ENCODE measurements at regions not wholly inside any gene's neighbourhood (a gene's known extent, or its start where the extent isn't known, plus 50 kb on each side); places are given as distances from the start of the nearest gene placed in this dataset.
"Not testable (repeated sequence)": the region's sequence is repeated elsewhere in the genome, so short reads cannot be mapped to it uniquely, and the experiment has no call there.

DNA sequence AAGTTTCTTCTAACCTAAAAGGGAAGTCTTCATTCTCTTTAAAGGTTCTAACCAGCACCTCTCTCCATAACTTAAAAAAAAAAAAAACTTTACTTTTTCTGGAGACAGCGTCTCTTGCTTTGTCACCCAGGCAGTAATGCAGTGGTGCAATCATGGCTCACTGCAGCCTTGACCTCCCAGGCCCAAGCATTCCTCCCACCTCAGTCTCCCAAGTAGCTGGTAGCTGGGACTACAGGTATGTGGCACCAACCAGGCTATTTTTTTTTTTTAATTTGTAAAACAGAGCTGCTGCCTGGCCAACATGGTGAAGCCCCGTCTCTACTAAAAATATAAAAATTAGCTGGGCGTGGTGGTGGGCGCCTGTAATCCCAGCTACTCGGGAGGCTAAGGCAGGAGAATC, 787.4 kb upstream of the ACO1 start:
- DNase-seq = not testable (repeated sequence)

DNA sequence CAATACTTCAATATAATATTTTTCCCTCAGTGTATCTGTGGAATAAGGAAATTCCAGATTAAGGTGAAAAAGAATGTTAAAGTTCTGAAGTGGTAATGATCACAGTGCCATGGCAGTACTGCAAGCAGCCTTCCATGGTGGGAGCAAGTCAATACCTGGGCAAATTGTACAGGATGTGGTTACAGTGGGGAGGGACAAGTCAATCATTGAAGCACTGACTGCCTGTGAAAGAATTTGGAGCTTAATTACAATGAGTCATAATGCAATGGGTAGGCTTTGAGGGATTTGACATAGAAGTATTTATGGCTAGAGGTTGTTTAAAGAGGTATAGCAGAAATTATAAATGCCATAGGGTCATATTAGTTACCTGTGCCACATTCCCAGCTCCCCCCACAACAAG, 786.5 kb upstream of the ACO1 start:
- DNase-seq = no peak

DNA sequence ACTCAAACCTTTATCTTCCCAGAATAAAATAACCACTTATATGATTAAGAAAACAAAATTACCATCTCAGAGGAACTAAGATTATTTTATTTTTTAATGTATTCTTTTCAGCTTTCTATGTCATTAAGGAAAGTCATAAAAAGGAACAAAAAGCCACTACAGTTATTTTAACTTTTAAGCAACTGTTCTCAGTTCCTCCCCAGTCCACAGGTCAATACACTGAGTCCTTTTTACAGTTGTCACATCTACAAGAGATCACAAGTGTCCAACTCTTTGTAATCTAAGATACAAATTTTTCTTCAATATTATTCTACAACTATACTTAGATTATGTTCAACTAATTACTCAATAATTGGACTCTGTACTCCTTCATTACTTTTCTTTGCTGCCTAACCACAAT, 782.8 kb upstream of the ACO1 start:
- DNase-seq = no peak

DNA sequence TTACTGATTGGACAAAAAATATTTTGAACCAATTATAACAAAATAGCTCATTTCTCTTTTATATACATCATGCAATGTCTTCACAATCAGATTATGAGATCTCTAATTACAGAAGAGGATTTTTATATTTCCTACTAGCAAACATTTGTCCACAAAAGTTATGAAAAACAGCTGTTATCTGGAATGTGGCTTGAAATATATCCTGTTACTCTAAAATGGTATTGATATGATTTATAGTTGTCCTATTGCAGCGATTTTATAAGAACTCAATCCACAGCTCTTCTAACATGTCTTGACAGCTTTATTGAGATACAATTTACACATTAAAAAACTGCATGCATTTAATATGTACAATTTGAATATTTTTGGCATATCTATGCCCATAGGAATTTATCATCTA, 779.9 kb upstream of the ACO1 start:
- no peak for DNase-seq

DNA sequence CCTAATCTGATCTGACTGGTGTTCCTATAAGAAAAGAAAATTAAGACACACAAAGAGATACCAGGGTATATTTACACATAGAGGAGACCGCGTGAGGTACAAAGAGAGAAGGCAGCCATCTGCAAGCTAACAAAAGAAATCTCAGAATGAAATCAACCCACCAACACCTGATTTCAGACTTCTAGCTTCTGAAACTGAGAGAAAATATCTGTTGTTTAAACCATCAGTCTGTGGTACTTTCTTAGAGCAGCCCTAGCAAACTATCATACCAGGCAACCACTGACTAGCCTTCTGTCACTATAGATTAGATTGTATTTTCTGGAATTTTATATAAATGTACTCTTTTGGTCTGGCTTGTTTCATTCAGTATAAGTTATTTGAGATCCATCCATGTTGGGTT, 779.3 kb upstream of the ACO1 start:
- no peak for DNase-seq

DNA sequence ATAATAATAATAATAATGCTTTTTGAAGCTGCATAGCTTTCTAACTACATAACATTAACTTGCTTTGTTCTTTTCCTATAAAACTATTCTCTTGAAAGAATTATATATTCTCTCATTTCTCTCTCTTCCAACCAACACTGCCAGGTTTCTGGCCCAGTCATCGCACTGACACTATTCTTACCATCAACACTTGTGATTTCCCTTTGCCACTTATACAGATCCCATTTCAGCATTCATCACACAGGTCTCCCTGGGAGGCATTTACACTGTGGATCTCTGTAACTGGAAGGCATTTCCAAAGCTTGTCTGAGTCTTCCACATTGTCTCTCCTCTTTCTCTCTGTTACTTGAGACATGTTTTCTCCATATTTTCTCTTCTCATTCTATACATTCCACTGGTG, 777.8 kb upstream of the ACO1 start:
- DNase-seq = no peak

DNA sequence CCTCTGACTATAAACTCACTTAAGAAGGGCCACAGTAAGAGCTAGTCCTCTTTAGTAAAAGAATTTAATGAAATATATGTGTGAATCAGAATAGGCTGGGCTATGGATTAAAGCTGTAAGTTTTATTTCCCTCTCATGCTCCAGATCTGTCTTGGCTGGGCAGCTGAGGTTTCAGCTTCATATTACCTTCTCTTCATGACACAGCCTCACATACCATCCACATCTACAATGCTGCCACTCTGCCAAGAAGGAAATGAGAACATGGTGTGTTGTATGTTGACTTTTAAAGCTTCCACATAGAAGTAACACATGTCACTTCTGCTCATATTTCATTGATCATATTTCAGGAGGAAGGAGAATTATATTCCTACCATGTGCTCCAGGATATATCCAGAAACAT, 776.0 kb upstream of the ACO1 start:
- DNase-seq = no peak

DNA sequence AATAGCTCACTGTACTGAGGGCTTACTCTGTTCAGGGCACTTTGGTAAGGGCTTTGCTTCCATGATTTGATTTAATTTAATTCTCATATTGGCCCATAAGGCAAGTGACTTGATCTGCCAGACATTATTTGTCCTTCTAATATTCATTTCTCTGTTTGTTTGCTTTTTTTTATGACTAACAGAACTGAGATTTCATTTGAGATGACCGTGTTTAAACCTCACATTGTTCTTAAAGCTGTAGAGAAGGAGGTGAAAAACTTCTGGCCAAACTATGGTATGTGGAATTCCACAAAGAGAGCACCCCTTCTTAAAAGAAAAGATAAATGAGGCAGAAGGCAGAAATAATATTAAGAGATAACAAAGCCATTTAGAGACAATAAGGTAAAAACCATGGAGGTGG, 775.6 kb upstream of the ACO1 start:
- DNase-seq = no peak

DNA sequence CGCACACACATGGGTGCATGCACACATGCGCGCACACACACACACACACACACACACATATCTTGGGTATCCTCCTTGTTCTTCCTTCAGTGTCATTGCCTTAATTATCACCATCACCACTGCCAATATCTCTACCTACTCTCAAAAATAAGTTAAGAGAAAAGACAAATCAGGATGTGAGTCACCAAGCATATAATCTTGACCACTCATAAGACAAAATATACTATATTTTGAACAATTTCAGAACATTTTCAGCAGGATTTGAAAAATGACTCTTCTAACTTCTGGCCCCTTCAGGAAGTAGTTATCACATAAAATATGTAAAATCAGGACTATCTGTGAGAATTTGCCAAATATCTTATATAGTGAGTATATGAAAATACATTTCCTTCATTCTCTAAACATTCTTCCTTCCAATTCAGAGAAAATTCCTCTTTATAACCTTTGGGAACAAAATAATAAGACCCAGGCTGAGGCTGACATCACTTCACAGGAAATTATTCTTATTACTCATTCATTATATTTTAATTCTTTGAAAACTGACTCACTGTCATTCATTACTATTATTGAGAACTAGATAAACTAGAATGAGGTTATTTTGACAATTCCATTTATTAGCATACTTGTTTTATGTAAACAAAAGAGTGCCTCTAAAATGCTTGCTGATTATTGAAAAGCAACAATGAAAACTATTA, 772.0 kb upstream of the ACO1 start:
- no peak for DNase-seq

DNA sequence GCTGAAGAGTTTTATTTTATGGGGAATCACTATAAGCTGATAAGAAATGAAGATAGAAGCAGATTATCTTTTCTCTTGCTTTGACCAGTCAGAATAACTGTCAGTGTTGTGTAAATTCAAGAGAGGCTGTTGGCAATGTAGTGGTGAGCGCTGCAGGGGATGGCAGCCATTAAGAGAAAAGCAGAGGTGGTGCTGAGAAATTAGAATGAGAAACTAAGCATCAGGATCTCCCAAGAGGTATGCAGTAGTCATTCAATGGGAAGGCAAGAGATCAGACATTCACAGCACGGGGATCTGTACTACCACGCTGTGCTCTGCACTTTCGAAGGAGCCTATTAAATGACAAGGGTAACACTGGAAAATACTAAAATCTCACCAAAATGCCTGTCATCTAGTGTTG, 768.5 kb upstream of the ACO1 start:
- DNase-seq = no peak

DNA sequence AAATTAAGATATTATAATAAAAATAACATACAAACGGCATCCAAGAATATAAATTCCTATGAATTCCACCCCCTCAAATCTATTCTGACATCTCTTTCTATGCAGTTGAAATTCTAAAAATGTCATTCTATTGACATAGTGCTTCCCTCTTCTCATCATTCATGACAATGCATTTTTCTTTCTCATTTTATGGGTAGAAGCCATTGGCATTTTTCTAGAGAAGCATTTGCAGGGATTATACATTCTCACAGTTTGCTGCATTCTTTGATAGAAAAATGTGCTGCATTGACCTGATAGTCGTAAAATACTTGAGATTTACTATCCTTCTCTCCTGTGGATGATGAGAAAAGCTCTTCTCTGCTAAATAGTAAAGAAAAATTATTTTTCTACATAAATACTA, 760.9 kb upstream of the ACO1 start:
- no peak for DNase-seq

DNA sequence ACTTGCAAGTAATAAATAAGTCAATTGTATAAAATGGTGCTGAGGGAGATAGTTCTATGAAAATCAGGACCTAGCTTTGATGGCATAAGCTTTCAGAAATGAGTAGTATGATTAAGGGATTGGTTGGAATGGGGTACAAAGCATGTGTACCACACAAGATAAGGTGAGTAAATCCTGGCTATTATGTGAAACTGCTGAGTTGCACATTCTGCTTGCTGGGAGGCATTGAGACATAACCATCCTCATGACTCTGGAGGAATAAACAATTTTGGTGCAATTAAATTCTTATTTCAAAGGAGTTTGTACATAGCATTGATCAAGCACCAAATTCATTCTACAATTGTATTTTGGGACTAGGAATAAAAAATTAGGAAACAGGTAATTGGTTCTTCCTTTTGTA, 755.2 kb upstream of the ACO1 start:
- DNase-seq = no peak

DNA sequence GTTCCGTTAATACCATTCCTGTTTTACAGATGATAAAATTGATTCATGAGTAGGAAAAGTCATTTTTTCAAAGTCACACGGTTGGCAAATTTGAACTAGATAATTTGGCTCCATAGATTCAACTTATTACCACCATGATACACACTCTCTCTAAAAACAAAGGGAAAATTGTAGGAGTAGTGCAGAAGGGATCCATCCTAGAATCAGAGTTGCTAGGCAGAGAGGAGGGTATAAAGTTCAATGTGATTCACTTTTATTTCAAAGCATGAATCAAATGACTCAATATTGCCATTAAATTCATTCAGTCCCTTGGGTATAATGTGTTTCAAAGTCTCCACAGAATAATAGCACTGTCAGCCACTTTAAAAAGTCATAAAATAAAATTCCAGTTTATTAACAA, 747.2 kb upstream of the ACO1 start:
- DNase-seq = no peak

DNA sequence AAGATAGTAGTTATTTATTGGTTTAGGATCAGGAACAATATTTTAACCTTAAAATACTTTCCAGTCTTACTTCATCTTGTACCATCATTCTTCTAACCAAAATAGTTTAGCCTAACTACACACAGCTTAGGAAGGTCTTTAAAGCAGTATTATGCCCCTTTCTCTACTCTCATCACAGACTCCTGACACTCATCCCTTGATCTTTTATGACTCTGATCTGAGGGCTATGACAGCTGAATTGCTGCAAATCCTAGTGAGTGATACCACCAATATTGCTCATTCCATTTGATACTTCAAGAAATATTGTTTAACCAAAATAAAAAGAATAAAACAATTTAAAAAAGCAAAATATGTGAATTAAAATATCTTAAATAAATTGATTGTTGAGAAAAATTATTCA, 746.6 kb upstream of the ACO1 start:
- no peak for DNase-seq

DNA sequence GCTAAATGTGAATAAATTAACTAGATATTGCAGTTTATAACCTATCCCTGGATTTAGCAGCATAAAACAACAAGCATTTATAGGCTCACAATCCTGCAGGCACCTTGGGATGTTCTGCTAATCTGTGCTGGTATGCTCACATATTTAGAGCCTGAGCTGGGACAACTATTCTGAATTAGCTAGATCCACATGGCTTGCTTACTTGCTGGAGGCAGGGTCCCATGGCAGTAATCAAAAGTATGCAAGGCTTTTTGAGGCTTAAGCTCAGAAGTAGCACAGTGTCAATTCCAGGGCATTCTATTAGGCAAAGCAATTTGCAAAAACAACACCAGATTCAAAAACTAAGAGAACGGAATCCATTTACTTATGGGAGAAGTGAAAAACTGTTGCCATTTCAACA, 745.0 kb upstream of the ACO1 start:
- DNase-seq = no peak

DNA sequence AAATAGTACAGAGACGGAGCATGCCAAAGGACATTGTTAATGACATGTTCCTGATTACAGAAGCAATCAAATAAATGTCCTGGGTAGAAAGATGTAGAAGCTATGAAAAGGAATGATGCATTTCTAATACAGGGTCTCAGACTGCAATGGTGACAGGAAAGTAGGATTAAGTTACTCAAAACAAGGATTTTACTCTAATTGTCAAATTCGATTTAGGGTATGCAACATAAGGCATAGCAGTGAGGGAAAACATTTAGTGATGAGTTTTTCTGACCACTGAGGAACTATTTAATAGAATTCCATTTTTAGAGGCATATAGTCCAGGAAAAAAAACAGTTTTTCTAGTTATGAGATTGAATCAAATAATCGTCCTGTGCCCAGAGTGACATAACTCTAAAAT, 715.1 kb upstream of the ACO1 start:
- DNase-seq = no peak

DNA sequence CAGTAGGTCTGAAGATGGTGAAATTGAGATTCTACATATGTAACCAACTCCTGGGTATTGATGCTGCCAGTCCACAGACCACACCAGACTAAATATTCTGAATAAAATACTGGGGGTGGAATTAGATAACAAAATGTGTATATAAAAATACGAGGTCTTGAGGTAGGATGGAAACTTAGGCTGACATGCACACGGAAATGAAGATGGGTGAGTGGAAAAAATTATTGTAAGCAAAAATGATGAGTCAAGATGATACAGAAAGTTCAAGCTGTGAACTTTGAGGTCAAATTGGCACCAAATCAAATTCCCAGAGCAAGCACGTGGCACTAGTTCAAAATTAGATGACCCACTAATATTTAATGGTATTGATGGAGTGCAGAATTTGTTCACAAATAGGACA, 713.4 kb upstream of the ACO1 start:
- DNase-seq = no peak

DNA sequence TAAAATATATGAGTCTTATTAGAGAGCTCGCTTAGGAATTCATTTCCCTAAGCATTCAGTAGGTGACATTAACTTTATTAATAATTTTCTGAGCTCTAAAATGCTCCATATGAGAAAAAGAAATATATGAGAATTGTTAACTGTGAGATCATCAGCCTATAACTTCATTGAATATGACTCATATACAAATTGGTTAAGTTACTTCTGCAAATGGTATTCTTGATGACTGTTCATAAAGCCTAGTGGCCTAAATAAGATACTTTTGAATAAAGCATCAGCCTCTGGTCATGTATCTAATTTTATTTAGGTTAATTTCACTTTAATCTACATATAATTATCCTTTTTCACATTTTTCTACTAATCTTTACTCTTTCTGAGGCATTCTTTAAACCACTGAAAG, 710.2 kb upstream of the ACO1 start:
- DNase-seq = no peak

DNA sequence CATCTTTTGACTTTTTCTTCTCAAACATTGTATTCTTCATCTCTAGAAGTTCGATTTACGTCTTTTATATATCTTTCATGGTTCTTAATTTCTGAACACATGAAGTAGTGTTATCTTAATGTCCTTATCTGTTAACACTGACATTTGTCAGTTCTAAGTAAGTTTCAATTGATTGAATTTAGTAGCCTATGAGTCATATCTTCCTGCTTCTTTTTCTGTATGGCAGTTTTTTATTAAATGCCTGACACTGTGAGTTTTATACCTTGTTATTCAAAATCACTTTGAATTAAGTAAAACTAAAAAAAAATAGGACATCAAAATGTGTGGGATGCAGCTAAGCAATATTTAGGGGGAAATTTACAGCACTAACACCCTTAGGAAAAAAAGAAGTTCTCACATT, 707.0 kb upstream of the ACO1 start:
- DNase-seq = no peak

DNA sequence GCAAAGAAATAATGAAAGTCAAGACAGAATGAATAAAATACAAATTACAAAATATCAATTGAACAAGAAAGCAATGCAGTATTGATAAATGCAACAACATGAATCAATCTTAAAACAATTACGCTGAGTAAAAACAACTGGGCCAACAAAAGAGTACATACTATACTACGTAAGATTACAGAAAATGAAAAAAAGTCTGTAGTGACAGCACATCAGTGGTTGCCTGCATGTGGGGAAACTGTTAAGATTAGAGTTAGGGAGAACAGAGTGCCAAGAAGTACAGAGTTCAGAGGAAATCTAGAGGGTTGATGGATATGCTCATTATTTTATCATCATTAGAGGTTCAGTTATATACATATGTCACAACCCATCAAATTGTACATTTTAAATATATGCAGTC, 706.6 kb upstream of the ACO1 start:
- DNase-seq = no peak

DNA sequence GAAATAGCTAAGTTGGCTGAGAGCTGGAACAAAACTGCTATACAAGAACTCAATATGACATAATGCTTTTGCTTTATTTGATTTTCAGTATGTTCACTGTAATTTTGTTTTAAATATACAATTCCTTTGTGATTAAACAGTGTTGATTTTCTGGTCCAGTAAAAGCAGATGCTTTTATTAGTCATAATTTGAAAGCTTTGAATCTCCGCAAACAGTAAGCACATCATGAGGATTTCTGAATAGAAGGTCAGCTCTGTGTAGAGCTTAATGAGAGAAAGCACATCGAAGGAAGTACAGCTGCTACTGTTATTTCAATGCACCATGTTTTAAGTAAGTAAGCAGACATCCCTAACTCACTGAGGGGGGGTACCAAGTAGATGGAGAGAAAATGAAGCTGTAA, 701.3 kb upstream of the ACO1 start:
- DNase-seq = peak; percentile 21

DNA sequence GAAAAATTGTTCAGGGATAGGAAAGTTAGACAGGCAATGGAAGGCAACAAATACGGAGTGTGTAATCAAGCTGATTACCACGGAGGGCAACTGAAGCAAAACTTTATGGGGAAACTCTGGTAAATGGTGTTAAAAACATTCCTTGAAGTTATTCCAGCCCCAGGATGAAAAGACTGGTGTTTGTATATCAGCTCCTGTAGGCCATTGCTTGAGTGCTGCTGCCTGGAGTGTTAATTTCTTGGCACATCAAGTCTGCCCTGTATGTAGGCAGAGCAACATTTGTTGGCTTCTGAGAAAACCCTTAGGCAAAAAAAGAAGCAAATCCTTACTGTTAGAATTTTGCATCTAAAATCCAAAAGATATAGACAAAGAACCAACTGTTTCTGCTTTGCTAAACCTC, 686.5 kb upstream of the ACO1 start:
- no peak for DNase-seq

DNA sequence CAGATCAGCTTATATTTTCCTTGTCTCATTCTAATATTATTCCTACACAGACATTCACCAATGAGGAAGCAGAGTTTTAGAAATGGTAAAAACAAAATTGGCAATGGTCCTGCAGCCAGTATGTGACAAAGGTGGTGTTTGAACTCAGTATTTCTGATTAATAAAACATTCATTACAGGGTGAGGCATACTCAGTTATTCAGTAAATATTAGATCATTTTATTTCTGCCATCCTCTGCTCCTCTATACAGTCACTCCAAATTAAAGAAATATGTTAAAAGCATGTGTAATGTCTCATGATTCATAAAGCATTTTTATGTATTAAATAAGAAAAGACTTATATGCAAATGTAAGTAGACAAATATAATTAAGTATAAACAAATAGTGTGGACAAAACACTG, 684.6 kb upstream of the ACO1 start:
- no peak for DNase-seq

DNA sequence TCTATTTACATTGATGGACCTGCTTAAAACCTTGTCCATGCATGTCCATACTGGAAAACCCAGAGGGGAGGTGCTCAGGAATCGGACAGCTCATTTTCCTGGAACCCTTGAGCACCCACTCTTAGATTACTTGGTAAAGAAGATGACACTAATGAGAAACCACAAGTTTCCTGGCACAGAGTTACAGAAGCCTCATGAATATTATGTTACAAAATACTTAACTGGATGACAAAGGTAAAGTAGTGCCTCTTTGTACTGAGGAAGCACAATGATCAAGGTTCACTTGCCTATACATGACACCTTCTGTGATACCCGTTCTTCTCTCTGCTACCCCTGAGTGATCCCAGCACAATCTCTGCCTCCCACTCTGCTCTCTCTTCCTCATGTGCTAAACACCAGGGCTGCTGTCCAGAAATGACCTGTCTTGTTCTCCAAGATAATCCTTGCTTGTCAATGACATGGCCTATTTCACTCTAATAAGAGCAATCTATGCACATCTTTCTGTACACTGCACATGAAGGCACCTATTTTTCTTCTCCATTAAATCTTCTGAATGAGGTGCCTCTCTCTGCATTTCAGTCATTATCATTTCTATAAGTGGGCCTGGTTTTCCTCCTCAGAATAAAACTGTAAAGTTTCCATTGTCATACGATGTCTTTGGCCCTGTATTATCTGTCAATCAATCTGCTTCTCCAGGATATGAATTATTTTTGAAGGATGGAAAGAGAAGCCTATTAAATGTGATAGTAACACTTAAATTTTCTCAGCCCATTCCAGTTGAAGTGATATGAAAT, 684.0 kb upstream of the ACO1 start:
- no peak for DNase-seq

DNA sequence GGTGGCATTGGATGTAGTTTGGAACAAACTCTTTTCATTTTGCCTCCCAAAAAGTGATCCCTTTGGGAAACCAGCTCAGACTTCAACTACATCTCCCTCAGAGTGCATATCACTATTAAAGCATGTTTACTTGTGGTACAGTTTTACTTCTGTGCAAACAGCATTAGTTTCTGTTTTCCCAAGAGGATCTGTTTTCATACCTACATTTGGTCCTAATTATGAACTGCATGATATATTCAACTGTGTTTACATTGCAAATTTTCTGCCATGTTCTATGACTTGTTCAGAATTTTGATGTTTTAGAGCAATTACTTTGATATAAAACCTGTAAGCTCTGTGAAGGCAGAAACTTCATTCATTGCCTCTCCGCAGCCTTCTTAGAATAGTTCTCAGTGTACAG, 681.5 kb upstream of the ACO1 start:
- DNase-seq = no peak

Measured in NCI-H774 (cell line).